Endothelial cell of umbilical vein (primary cell): ENCODE measurements at regions not wholly inside any gene's neighbourhood (a gene's known extent, or its start where the extent isn't known, plus 50 kb on each side); places are given as distances from the start of the nearest gene placed in this dataset.

ENCODE experiments used
- BruUV-seq: library from RNA; stranded (reverse); fragments of 400-500 nt; replicated peaks from 2 replicates; lab custom pipeline; 2021; lab: Mats Ljungman, UMichigan
- CTCF ChIA-PET: fragments of 300-600, 350-600 bp; sonication (Branson Sonifier 250); formaldehyde crosslinking; loops from one replicate; lab custom pipeline; 2021; ENCODE audit warnings: antibody characterized with exemption, inconsistent platforms; lab: Charles Lee
- POLR2A ChIA-PET: fragments of 300-600, 350-600 bp; sonication (Branson Sonifier 250); formaldehyde crosslinking; loops from one replicate; lab custom pipeline; 2021; ENCODE audit warnings: antibody characterized with exemption, inconsistent platforms; lab: Charles Lee
- DNase-seq: peaks from one replicate; pipeline ENCODE4 v3.0.0-alpha.2; 2011; ENCODE audit warnings: low read depth, low spot score
- FAIRE-seq: peaks from 2 replicates; lab custom pipeline; 2011; peaks lifted over from hg19 to GRCh38; lab: Jason Lieb, UNC
- H2AFZ ChIP-seq: 2 replicates; pipeline ENCODE4 v1.6.0; 2012; ENCODE audit warnings: low read depth, low read length, control low read depth, inconsistent platforms
- H3K27ac ChIP-seq: 2 replicates; pipeline ENCODE4 v1.5.1; 2011; ENCODE audit warnings: low read depth, mild to moderate bottlenecking, control low read depth, low read length, moderate library complexity; ENCODE audit not compliant: insufficient read depth
- H3K27me3 ChIP-seq, 2 experiments: 2 replicates each; pipeline versions ENCODE4 v1.6.0 to v1.6.1; 2011; ENCODE audit warnings: low read length in 2 of 2, mixed read lengths in 1 of 2; ENCODE audit not compliant: control insufficient read depth in 2 of 2, insufficient read depth in 2 of 2
- H3K36me3 ChIP-seq, 2 experiments: 2 replicates in 1 of 2; 3 replicates in 1 of 2; pipeline ENCODE4 v1.5.1; 2011; ENCODE audit warnings: low read length in 2 of 2, mild to moderate bottlenecking in 1 of 2, moderate library complexity in 1 of 2; ENCODE audit not compliant: control insufficient read depth in 2 of 2, insufficient read depth in 2 of 2; ENCODE audit errors: extremely low read depth in 1 of 2
- H3K4me1 ChIP-seq: 3 replicates; pipeline ENCODE4 v1.5.1; 2011; ENCODE audit warnings: mild to moderate bottlenecking, low read length; ENCODE audit not compliant: control insufficient read depth, insufficient read depth; ENCODE audit errors: extremely low read depth
- H3K4me2 ChIP-seq: 2 replicates; pipeline ENCODE4 v1.6.1; 2011; ENCODE audit warnings: low read length, control low read depth, mixed read lengths; ENCODE audit not compliant: insufficient read depth
- H3K4me3 ChIP-seq, 3 experiments: fragments of 200-600 bp in 1 of 3; sonication (generic), shearing (Covaris generic) in 1 of 3; replicated peaks in 1 of 3; 2 replicates each; pipeline ENCODE4 v1.5.1; 2011 to 2016; ENCODE audit warnings: control low read depth in 3 of 3, low read length in 3 of 3, mild to moderate bottlenecking in 2 of 3, inconsistent platforms in 1 of 3, low read depth in 1 of 3, moderate library complexity in 1 of 3; ENCODE audit not compliant: insufficient read depth in 1 of 3
- H3K79me2 ChIP-seq: 2 replicates; pipeline ENCODE4 v1.6.0; 2012; ENCODE audit warnings: low read length, inconsistent platforms; ENCODE audit not compliant: control insufficient read depth, insufficient read depth
- H3K9ac ChIP-seq: replicated peaks from 2 replicates; pipeline ENCODE3; 2011; ENCODE audit warnings: low read length, control low read depth; ENCODE audit not compliant: insufficient read depth; ENCODE audit errors: extremely low read depth
- H3K9me1 ChIP-seq: replicated peaks from 3 replicates; pipeline ENCODE4 v1.6.0; 2011; ENCODE audit warnings: mild to moderate bottlenecking, low read length; ENCODE audit not compliant: control insufficient read depth, insufficient read depth; ENCODE audit errors: extremely low read depth
- H3K9me3 ChIP-seq: replicated peaks from 2 replicates; pipeline ENCODE4 v1.5.1; 2012; ENCODE audit warnings: low read length, inconsistent platforms; ENCODE audit not compliant: control insufficient read depth, insufficient read depth
- H4K20me1 ChIP-seq: replicated peaks from 2 replicates; pipeline ENCODE3; 2011; ENCODE audit warnings: mild to moderate bottlenecking, low read length; ENCODE audit not compliant: control insufficient read depth, insufficient read depth; ENCODE audit errors: extremely low read depth
- CTCF ChIP-seq, 2 donors: IDR thresholded peaks; 1 replicate in 1 of 2; 2 replicates in 1 of 2; pipeline ENCODE4 v1.5.1; 2011; ENCODE audit warnings: low read length in 2 of 2, mild to moderate bottlenecking in 2 of 2, moderate library complexity in 2 of 2, control low read depth in 1 of 2, inconsistent platforms in 1 of 2, low read depth in 1 of 2; ENCODE audit not compliant: insufficient read depth in 1 of 2; ENCODE audit errors: extremely low read depth in 1 of 2
- EZH2 ChIP-seq: IDR thresholded peaks from 2 replicates; pipeline ENCODE4 v1.6.1; 2012; ENCODE audit warnings: borderline replicate concordance, low read depth, mild to moderate bottlenecking, moderate library complexity, low read length, inconsistent platforms; ENCODE audit not compliant: severe bottlenecking
- FOS ChIP-seq: IDR thresholded peaks from 2 replicates; pipeline ENCODE4 v1.6.1; 2011; ENCODE audit warnings: mild to moderate bottlenecking, low read length, moderate library complexity, borderline replicate concordance; ENCODE audit not compliant: insufficient read depth
- GATA2 ChIP-seq: IDR thresholded peaks from 2 replicates; pipeline ENCODE4 v1.7.0; 2011; ENCODE audit warnings: low read depth, mild to moderate bottlenecking, moderate library complexity, mixed read lengths, low read length; ENCODE audit not compliant: insufficient read length, insufficient read depth
- JUN ChIP-seq: IDR thresholded peaks from 2 replicates; pipeline ENCODE4 v1.6.1; 2011; ENCODE audit warnings: borderline replicate concordance, low read depth; ENCODE audit not compliant: insufficient read length, insufficient read depth
- MAX ChIP-seq: IDR thresholded peaks from 2 replicates; pipeline ENCODE4 v1.6.1; 2011; ENCODE audit not compliant: insufficient read depth, insufficient read length
- MYC ChIP-seq: IDR thresholded peaks from one replicate; pipeline ENCODE4 v1.6.1; 2011; ENCODE audit warnings: mild to moderate bottlenecking, low read depth, low read length
- POLR2A ChIP-seq: IDR thresholded peaks from 2 replicates; pipeline ENCODE4 v1.6.1; 2012; ENCODE audit warnings: low read depth, mild to moderate bottlenecking, control low read depth, low read length
- POLR2AphosphoS5 ChIP-seq: IDR thresholded peaks from 2 replicates; pipeline ENCODE4 v1.6.1; 2012; ENCODE audit warnings: low read depth, mild to moderate bottlenecking, control low read depth, low read length, moderate library complexity; ENCODE audit not compliant: insufficient read depth
- dilution Hi-C: fragments of 300-500 bp; cut with MboI; formaldehyde crosslinking; loops from one replicate; pipeline ENCODE4 v1.15.0; 2019; ENCODE audit warnings: low sequenced_read_pairs; ENCODE audit not compliant: extremely low pct_ligation_motif_present
- intact Hi-C: fragments of 100-400 bp; cut with micrococcal nuclease; formaldehyde crosslinking; loops from one replicate; pipeline ENCODE4 v1.10.0; 2022

GRCh38 chr6:137688230-137688971 is 178.7 kb upstream of the TNFAIP3 start:
- Histone ChIP-seq H3K27me3 (no peaks in the 10 kb centered on the region), H3K4me1 (peaks cover 2% of the 10 kb centered on the region), H3K9ac (no peak overlapping the region), H3K27ac (no peak overlapping the region), H3K9me3 (no peaks in the 10 kb centered on the region), H3K4me3 (no peak overlapping the region), H3K4me2 (no peak overlapping the region), H4K20me1 (no peaks in the 10 kb centered on the region), H3K9me1 (no peaks in the 10 kb centered on the region), H3K36me3 (no peaks in the 10 kb centered on the region), H3K79me2 (no peaks in the 10 kb centered on the region), H2AFZ (no peak overlapping the region)
- TF ChIP-seq CTCF (IDR thresholded peaks at IDR 0.05; ENCODE audit: extremely low read depth in 1 of 2, insufficient read depth in 1 of 2, low read depth in 1 of 2, low read length in 2 of 2) (no peak), MYC (no peak), POLR2A (no peak), POLR2AphosphoS5 (no peak), EZH2 (no peak), FOS (no peak), GATA2 (no peak), MAX (no peak), JUN (no peak)
- no peak for FAIRE-seq
- no TSS peak for BruUV-seq
- intact Hi-C loops = no loop called here
- no peak for DNase-seq
- CTCF ChIA-PET = interaction anchor here (1.2 to 1.7 kb wide), 2 partner anchors 9 to 16 kb away, joined by 3 to 5 read pairs; no protein-coding TSS in a partner anchor
- POLR2A ChIA-PET = no interaction called here
- dilution Hi-C loops = no loop called here
